HepG2 (cell line): ENCODE measurements at regions not wholly inside any gene's neighbourhood (a gene's known extent, or its start where the extent isn't known, plus 50 kb on each side); places are given as distances from the start of the nearest gene placed in this dataset.

Experiments
- ATAC-seq: fragments of 200-7000 bp; cut with Tn5 transposase; 3 replicates; pipeline ENCODE4 v1.9.1; 2020; ENCODE audit warnings: mild to moderate bottlenecking, moderate library complexity
- BruUV-seq: library from RNA; stranded (reverse); fragments of 400-500 nt; replicated peaks from 2 replicates; lab custom pipeline; 2021; lab: Mats Ljungman, UMichigan
- CTCF ChIA-PET: fragments of 300-600 bp; formaldehyde crosslinking; extraction: SDS; loops from one replicate; lab custom pipeline; 2021; ENCODE audit warnings: low total read pairs, inconsistent platforms, low intra/inter-chr PET ratio; lab: Yijun Ruan, JAX
- POLR2A ChIA-PET: fragments of 350-600 bp; sonication (Branson Sonifier 250); formaldehyde crosslinking; loops from one replicate; lab custom pipeline; 2020; ENCODE audit warnings: antibody characterized with exemption, inconsistent platforms; lab: Yijun Ruan, JAX
- DNase-seq: peaks from one replicate; pipeline ENCODE4 v3.0.0-alpha.2; 2015; ENCODE audit warnings: low spot score
- FAIRE-seq: peaks from 3 replicates; lab custom pipeline; 2011; peaks lifted over from hg19 to GRCh38; lab: Jason Lieb, UNC
- H2AFZ ChIP-seq: one replicate; pipeline ENCODE4 v1.6.1; 2011; ENCODE audit warnings: low read length, inconsistent platforms
- H3K27ac ChIP-seq: fragments of 300-600 bp; 3 replicates; pipeline ENCODE4 v1.8.0; 2011; ENCODE audit warnings: mixed run types, mild to moderate bottlenecking, mixed read lengths, low read length, inconsistent platforms; ENCODE audit not compliant: insufficient read depth; ENCODE audit errors: extremely low read length
- H3K27me3 ChIP-seq, 2 experiments: fragments of 200-600 bp in 1 of 2; 2 replicates in 1 of 2; 3 replicates in 1 of 2; pipeline versions ENCODE4 v1.6.0 to v1.8.0; 2011; ENCODE audit warnings: low read length in 2 of 2, mild to moderate bottlenecking in 2 of 2, moderate library complexity in 2 of 2, inconsistent platforms in 1 of 2; ENCODE audit not compliant: insufficient read depth in 2 of 2, control insufficient read depth in 1 of 2
- H3K36me3 ChIP-seq, 2 experiments: fragments of 200-600 bp in 1 of 2; replicated peaks in 1 of 2; 2 replicates in 1 of 2; 3 replicates in 1 of 2; pipeline versions ENCODE4 v1.5.1 to v1.8.0; 2011; ENCODE audit warnings: low read length in 2 of 2, inconsistent platforms in 1 of 2; ENCODE audit not compliant: insufficient read depth in 2 of 2, control insufficient read depth in 1 of 2
- H3K4me1 ChIP-seq: 2 replicates; pipeline ENCODE4 v1.5.1; 2012; ENCODE audit warnings: low read length, inconsistent platforms; ENCODE audit not compliant: insufficient read depth
- H3K4me2 ChIP-seq: 2 replicates; pipeline ENCODE4 v1.6.0; 2011; ENCODE audit warnings: low read depth, low read length, inconsistent platforms
- H3K4me3 ChIP-seq, 3 experiments: fragments of 200-600 bp in 1 of 3; sonication (generic), shearing (Covaris generic) in 1 of 3; replicated peaks in 1 of 3; 2 replicates each; pipeline ENCODE4 v1.5.1; 2011 to 2016; ENCODE audit warnings: low read length in 3 of 3, inconsistent platforms in 2 of 3, low read depth in 2 of 3, mild to moderate bottlenecking in 2 of 3, control low read depth in 1 of 3, mixed read lengths in 1 of 3; ENCODE audit not compliant: insufficient read depth in 1 of 3
- H3K79me2 ChIP-seq: one replicate; pipeline ENCODE4 v1.6.1; 2011; ENCODE audit warnings: low read length, inconsistent platforms; ENCODE audit not compliant: insufficient read depth
- H3K9ac ChIP-seq: 2 replicates; pipeline ENCODE4 v1.6.0; 2011; ENCODE audit warnings: mild to moderate bottlenecking, low read depth, low read length, inconsistent platforms; ENCODE audit not compliant: insufficient read depth
- H3K9me3 ChIP-seq: 2 replicates; pipeline ENCODE4 v1.5.1; 2012; ENCODE audit warnings: mild to moderate bottlenecking, low read length
- H4K20me1 ChIP-seq: 2 replicates; pipeline ENCODE4 v1.6.0; 2011; ENCODE audit warnings: inconsistent platforms, mild to moderate bottlenecking, low read length, moderate library complexity; ENCODE audit not compliant: insufficient read depth
- FOXO4 ChIP-seq: sonication (generic); formaldehyde crosslinking; conservative IDR thresholded peaks from 2 replicates; pipeline ENCODE4 v1.8.1; 2023; ENCODE audit warnings: missing genetic modification reagents
- NFIC ChIP-seq: IDR thresholded peaks from 2 replicates; pipeline ENCODE4 v1.6.1; 2012; ENCODE audit warnings: mild to moderate bottlenecking, low read length, inconsistent platforms
- PAF1 ChIP-seq: IDR thresholded peaks from 2 replicates; pipeline ENCODE4 v1.6.1; 2016; ENCODE audit warnings: missing genetic modification reagents, missing compliant biosample characterization
- RFXANK ChIP-seq: IDR thresholded peaks from 2 replicates; pipeline ENCODE4 v1.6.1; 2016
- SAFB2 ChIP-seq: sonication (generic); formaldehyde crosslinking; IDR thresholded peaks from 2 replicates; pipeline ENCODE4 v1.5.1; 2020; ENCODE audit warnings: missing genetic modification reagents, low read depth, mild to moderate bottlenecking, borderline replicate concordance
- TARDBP ChIP-seq: sonication (generic); formaldehyde crosslinking; IDR thresholded peaks from 2 replicates; pipeline ENCODE4 v1.8.0; 2022; ENCODE audit warnings: mild to moderate bottlenecking, missing genetic modification reagents
- TCF12 ChIP-seq, 2 experiments: fragments of 450-650 bp in 1 of 2; sonication (generic) in 1 of 2; formaldehyde crosslinking in 1 of 2; IDR thresholded peaks; 2 replicates each; pipeline versions ENCODE4 v1.6.1 to v1.8.0; 2017 to 2022; ENCODE audit warnings: antibody characterized with exemption in 1 of 2, mild to moderate bottlenecking in 1 of 2, missing genetic modification reagents in 1 of 2, moderate library complexity in 1 of 2
- XBP1 ChIP-seq: sonication (generic); formaldehyde crosslinking; IDR thresholded peaks from 2 replicates; pipeline ENCODE4 v1.5.0; 2020; ENCODE audit warnings: missing genetic modification reagents
- ZBTB33 ChIP-seq: sonication (generic); formaldehyde crosslinking; IDR thresholded peaks from 2 replicates; pipeline ENCODE4 v1.4.0; 2020; ENCODE audit warnings: missing genetic modification reagents
- ZBTB44 ChIP-seq: sonication (generic); formaldehyde crosslinking; IDR thresholded peaks from 2 replicates; pipeline ENCODE4 v1.4.0; 2020; ENCODE audit warnings: missing genetic modification reagents
- ZNF446 ChIP-seq: sonication (generic); formaldehyde crosslinking; IDR thresholded peaks from 2 replicates; pipeline ENCODE4 v1.5.0; 2020; ENCODE audit warnings: mild to moderate bottlenecking, missing genetic modification reagents
- ZNF530 ChIP-seq: sonication (generic); formaldehyde crosslinking; IDR thresholded peaks from 2 replicates; pipeline ENCODE4 v1.5.0; 2020; ENCODE audit warnings: low read depth, mild to moderate bottlenecking, missing genetic modification reagents
- WGBS: methylation state at CpG from one replicate; pipeline ENCODE4 v1.1.6; 2017; ENCODE audit warnings: low lambda C conversion rate; 5-methylcytosine and 5-hydroxymethylcytosine counted together
- in situ Hi-C: cut with HindIII; loops from 2 replicates; pipeline ENCODE4 v1.10.0; 2017; ENCODE audit warnings: low pct_unique_long_range_greater_than_20kb; ENCODE audit not compliant: extremely low pct_ligation_motif_present
- intact Hi-C: fragments of 100-400 bp; cut with micrococcal nuclease; formaldehyde crosslinking; loops from one replicate; pipeline ENCODE4 v1.10.0; 2022; ENCODE audit not compliant: unreplicated experiment
- TF ChIP-seq, protein P1 (sequence below): sonication (generic); formaldehyde crosslinking; IDR thresholded peaks from 2 replicates; pipeline ENCODE4 v1.4.0; 2020; ENCODE audit warnings: low read depth, mild to moderate bottlenecking, missing genetic modification reagents
- TF ChIP-seq, protein P2 (sequence below): sonication (generic); formaldehyde crosslinking; IDR thresholded peaks from 2 replicates; pipeline ENCODE4 v1.4.0; 2020; ENCODE audit warnings: missing genetic modification reagents
- TF ChIP-seq, protein P3 (sequence below): sonication (generic); formaldehyde crosslinking; IDR thresholded peaks from 2 replicates; pipeline ENCODE4 v1.5.1; 2020; ENCODE audit warnings: mild to moderate bottlenecking, missing genetic modification reagents, borderline replicate concordance

- Histone ChIP-seq H3K9ac (no peak overlapping the region), H4K20me1 (no peaks in the 10 kb centered on the region), H3K4me2 (no peak overlapping the region), H3K79me2 (no peaks in the 10 kb centered on the region), H3K36me3 (no peaks in the 10 kb centered on the region), H3K9me3 (peaks cover 7% of the 10 kb centered on the region), H3K27ac (no peak overlapping the region), H3K4me3 (no peak overlapping the region), H3K4me1 (no peaks in the 10 kb centered on the region), H2AFZ (no peak overlapping the region), H3K27me3 (peaks cover 0 to 15% of the 10 kb centered on the region in 2 experiments; a peak in 3 of 5 replicates)
- intact Hi-C loops: no loop called here
- ATAC-seq (no peak), DNase-seq (no peak), FAIRE-seq (no peak)
- CTCF ChIA-PET: no interaction called here
- POLR2A ChIA-PET: no interaction called here
- in situ Hi-C loops: no loop called here
- BruUV-seq: no TSS peak
- 47% methylated on average over 3 of the region's 3 CpGs for WGBS
- TF ChIP-seq ZNF446 (CRISPR knock-in tag): no peak
- no peak for TF ChIP-seq ZBTB33 (CRISPR knock-in tag)
- TF ChIP-seq, protein P1, sequence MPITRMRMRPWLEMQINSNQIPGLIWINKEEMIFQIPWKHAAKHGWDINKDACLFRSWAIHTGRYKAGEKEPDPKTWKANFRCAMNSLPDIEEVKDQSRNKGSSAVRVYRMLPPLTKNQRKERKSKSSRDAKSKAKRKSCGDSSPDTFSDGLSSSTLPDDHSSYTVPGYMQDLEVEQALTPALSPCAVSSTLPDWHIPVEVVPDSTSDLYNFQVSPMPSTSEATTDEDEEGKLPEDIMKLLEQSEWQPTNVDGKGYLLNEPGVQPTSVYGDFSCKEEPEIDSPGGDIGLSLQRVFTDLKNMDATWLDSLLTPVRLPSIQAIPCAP (CRISPR knock-in tag): no peak
- TF ChIP-seq, protein P2, sequence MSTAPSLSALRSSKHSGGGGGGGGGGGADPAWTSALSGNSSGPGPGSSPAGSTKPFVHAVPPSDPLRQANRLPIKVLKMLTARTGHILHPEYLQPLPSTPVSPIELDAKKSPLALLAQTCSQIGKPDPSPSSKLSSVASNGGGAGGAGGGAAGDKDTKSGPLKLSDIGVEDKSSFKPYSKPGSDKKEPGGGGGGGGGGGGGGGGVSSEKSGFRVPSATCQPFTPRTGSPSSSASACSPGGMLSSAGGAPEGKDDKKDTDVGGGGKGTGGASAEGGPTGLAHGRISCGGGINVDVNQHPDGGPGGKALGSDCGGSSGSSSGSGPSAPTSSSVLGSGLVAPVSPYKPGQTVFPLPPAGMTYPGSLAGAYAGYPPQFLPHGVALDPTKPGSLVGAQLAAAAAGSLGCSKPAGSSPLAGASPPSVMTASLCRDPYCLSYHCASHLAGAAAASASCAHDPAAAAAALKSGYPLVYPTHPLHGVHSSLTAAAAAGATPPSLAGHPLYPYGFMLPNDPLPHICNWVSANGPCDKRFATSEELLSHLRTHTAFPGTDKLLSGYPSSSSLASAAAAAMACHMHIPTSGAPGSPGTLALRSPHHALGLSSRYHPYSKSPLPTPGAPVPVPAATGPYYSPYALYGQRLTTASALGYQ (CRISPR knock-in tag): no peak
- no peak for TF ChIP-seq ZBTB44 (CRISPR knock-in tag)
- no peak for TF ChIP-seq PAF1 (CRISPR knock-in tag)
- no peak for TF ChIP-seq RFXANK
- TF ChIP-seq, protein P3, sequence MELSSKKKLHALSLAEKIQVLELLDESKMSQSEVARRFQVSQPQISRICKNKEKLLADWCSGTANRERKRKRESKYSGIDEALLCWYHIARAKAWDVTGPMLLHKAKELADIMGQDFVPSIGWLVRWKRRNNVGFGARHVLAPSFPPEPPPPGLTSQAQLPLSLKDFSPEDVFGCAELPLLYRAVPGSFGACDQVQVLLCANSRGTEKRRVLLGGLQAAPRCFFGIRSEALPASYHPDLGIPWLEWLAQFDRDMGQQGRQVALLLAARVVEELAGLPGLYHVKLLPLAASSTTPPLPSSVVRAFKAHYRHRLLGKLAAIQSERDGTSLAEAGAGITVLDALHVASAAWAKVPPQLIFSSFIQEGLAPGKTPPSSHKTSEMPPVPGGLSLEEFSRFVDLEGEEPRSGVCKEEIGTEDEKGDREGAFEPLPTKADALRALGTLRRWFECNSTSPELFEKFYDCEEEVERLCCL: no peak
- TF ChIP-seq FOXO4 (CRISPR knock-in tag): no peak
- no peak for TF ChIP-seq NFIC
- TF ChIP-seq TARDBP (CRISPR knock-in tag): no peak
- TF ChIP-seq ZNF530: no peak
- TF ChIP-seq TCF12 (IDR thresholded peaks at IDR 0.05): no peak
- TF ChIP-seq TCF12 (CRISPR knock-in tag; IDR thresholded peaks at IDR 0.05): no peak
- no peak for TF ChIP-seq SAFB2
- no peak for TF ChIP-seq XBP1 (CRISPR knock-in tag)
These were observed 492.1 kb upstream of the MYT1L start for GRCh38 chr2:2823061-2823753.
